GM18519 (cell line): ENCODE measurements at regions not wholly inside any gene's neighbourhood (a gene's known extent, or its start where the extent isn't known, plus 50 kb on each side); places are given as distances from the start of the nearest gene placed in this dataset.

Experiments used
- ATAC-seq: cut with Tn5 transposase; IDR thresholded peaks from one replicate; pipeline ENCODE4 v1.9.1; 2021; ENCODE audit warnings: mild to moderate bottlenecking, moderate library complexity; ENCODE audit not compliant: unreplicated experiment, low FRiP score

GRCh38 chr5:138629392-138629791, 54.2 kb upstream of the HSPA9 start:
- ATAC-seq: no peak

- ATAC-seq: no peak
Measured at GRCh38 chr5:138626333-138626944, 51.2 kb upstream of the HSPA9 start.

GRCh38 chr5:138625134-138625533, 49.9 kb upstream of the HSPA9 start:
- ATAC-seq: no peak
